Mammary epithelial cell (primary cell): ENCODE measurements at regions not wholly inside any gene's neighbourhood (a gene's known extent, or its start where the extent isn't known, plus 50 kb on each side); places are given as distances from the start of the nearest gene placed in this dataset.

ENCODE experiments used
- CTCF ChIP-seq, 2 donors: IDR thresholded peaks in 1 of 2; conservative IDR thresholded peaks in 1 of 2; 2 replicates each; pipeline ENCODE4 v1.5.1; 2011 to 2012; ENCODE audit warnings: inconsistent platforms in 2 of 2, low read length in 2 of 2, mild to moderate bottlenecking in 2 of 2, control low read depth in 1 of 2, low read depth in 1 of 2; ENCODE audit not compliant: insufficient read depth in 1 of 2; ENCODE audit errors: extremely low read depth in 1 of 2
- EZH2 ChIP-seq: IDR thresholded peaks from 2 replicates; pipeline ENCODE4 v1.6.1; 2012; ENCODE audit warnings: low read length, inconsistent platforms, borderline replicate concordance

- TF ChIP-seq CTCF (conservative IDR thresholded peaks at IDR 0.05 in 1 of 2, IDR thresholded peaks at IDR 0.05 in 1 of 2; ENCODE audit: extremely low read depth in 1 of 2, insufficient read depth in 1 of 2, low read depth in 1 of 2, low read length in 2 of 2) (no peak), EZH2 (no peak)
Observed at GRCh38 chr15:29451201-29451781, 181.7 kb upstream of the NSMCE3 start.
